Mammary epithelial cell (primary cell): ENCODE measurements at regions not wholly inside any gene's neighbourhood (a gene's known extent, or its start where the extent isn't known, plus 50 kb on each side); places are given as distances from the start of the nearest gene placed in this dataset.

Source experiments
- CTCF ChIP-seq, 2 donors: IDR thresholded peaks in 1 of 2; conservative IDR thresholded peaks in 1 of 2; 2 replicates each; pipeline ENCODE4 v1.5.1; 2011 to 2012; ENCODE audit warnings: inconsistent platforms in 2 of 2, low read length in 2 of 2, mild to moderate bottlenecking in 2 of 2, control low read depth in 1 of 2, low read depth in 1 of 2; ENCODE audit not compliant: insufficient read depth in 1 of 2; ENCODE audit errors: extremely low read depth in 1 of 2
- EZH2 ChIP-seq: IDR thresholded peaks from 2 replicates; pipeline ENCODE4 v1.6.1; 2012; ENCODE audit warnings: low read length, inconsistent platforms, borderline replicate concordance

DNA sequence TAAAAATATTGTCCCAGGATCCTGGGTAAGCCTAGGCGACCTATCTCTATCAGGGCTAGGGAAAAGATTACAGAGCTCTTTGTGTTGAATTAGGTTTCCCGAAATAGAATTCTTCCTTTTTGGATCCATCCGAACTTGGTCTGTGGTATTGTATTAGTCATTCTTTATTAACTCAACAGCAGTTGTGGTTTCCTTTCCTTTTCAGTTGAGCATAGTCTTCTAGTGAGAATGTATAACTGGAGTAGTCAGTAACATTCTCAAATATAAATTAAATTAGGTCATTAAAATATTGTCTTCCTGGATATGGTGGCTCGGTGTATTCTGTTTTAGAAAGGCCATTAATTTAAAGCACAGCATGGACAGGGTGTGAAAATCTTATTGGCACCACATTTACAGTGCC, 520.4 kb downstream of the NLGN4X start:
- TF ChIP-seq CTCF (conservative IDR thresholded peaks at IDR 0.05 in 1 of 2, IDR thresholded peaks at IDR 0.05 in 1 of 2; ENCODE audit: extremely low read depth in 1 of 2, insufficient read depth in 1 of 2, low read depth in 1 of 2, low read length in 2 of 2) (no peak), EZH2 (no peak)
